Gastrocnemius medialis (tissue), 4 donors: ENCODE measurements at regions not wholly inside any gene's neighbourhood (a gene's known extent, or its start where the extent isn't known, plus 50 kb on each side); places are given as distances from the start of the nearest gene placed in this dataset.

Experiments
- ATAC-seq, 2 donors: fragments of 150-250 bp; one replicate each; pipeline ENCODE4 v1.9.1; 2016
- DNase-seq, 2 donors: peaks; one replicate each; pipeline ENCODE4 v3.0.0-alpha.2; 2019
- H3K27ac ChIP-seq, 4 donors: fragments of 200-600 bp; sonication (generic); 1 replicate in 1 of 4; 2 replicates in 3 of 4; pipeline ENCODE4 v1.5.1; 2016 to 2018; ENCODE audit warnings: mild to moderate bottlenecking in 2 of 4, moderate library complexity in 1 of 4
- H3K27me3 ChIP-seq, 3 donors: fragments of 200-600 bp; sonication (generic) in 2 of 3; 1 replicate in 1 of 3; 2 replicates in 2 of 3; pipeline versions ENCODE4 v1.5.1 to v1.6.0; 2016 to 2019; ENCODE audit warnings: mild to moderate bottlenecking in 1 of 3, moderate library complexity in 1 of 3
- H3K36me3 ChIP-seq, 2 donors: fragments of 200-600 bp; sonication (generic) in 1 of 2; one replicate each; pipeline ENCODE4 v1.5.1; 2017 to 2018
- H3K4me1 ChIP-seq, 2 donors: fragments of 200-600 bp; sonication (generic) in 1 of 2; one replicate each; pipeline ENCODE4 v1.5.1; 2016 to 2017; ENCODE audit warnings: mild to moderate bottlenecking in 2 of 2
- H3K4me3 ChIP-seq, 4 donors: fragments of 200-600 bp; sonication (generic) in 3 of 4; 1 replicate in 1 of 4; 2 replicates in 3 of 4; pipeline ENCODE4 v1.5.1; 2016 to 2019; ENCODE audit warnings: mild to moderate bottlenecking in 2 of 4
- H3K9me3 ChIP-seq, 3 donors: fragments of 200-600 bp; sonication (generic) in 2 of 3; 1 replicate in 1 of 3; 2 replicates in 2 of 3; pipeline ENCODE4 v1.5.1; 2016 to 2019
- POLR2A ChIP-seq, 2 donors: fragments of 450-650 bp; IDR thresholded peaks; one replicate each; pipeline ENCODE4 v1.6.1; 2017; ENCODE audit warnings: antibody characterized with exemption in 2 of 2, mild to moderate bottlenecking in 2 of 2, moderate library complexity in 2 of 2
- in situ Hi-C, 4 donors: fragments of 200-750 bp; cut with MboI; loops; one replicate each; pipeline versions ENCODE4 v1.15.0 to v1.8.0; 2017; ENCODE audit warnings: low sequenced_read_pairs in 4 of 4
- intact Hi-C: fragments of 100-400 bp; cut with DNase I; formaldehyde crosslinking; loops from one replicate; pipeline ENCODE4 v1.15.1; 2023; ENCODE audit warnings: low total_unique reads
- TF ChIP-seq, protein P1 (sequence below), 5 experiments: fragments of 450-650 bp in 3 of 5; fragments of 200-600 bp in 2 of 5; sonication (generic) in 2 of 5; IDR thresholded peaks in 4 of 5; conservative IDR thresholded peaks in 1 of 5; 1 replicate in 4 of 5; 2 replicates in 1 of 5; pipeline ENCODE4 v1.5.1; 2016 to 2019; ENCODE audit warnings: antibody characterized with exemption in 5 of 5, mild to moderate bottlenecking in 3 of 5, moderate library complexity in 3 of 5

DNA sequence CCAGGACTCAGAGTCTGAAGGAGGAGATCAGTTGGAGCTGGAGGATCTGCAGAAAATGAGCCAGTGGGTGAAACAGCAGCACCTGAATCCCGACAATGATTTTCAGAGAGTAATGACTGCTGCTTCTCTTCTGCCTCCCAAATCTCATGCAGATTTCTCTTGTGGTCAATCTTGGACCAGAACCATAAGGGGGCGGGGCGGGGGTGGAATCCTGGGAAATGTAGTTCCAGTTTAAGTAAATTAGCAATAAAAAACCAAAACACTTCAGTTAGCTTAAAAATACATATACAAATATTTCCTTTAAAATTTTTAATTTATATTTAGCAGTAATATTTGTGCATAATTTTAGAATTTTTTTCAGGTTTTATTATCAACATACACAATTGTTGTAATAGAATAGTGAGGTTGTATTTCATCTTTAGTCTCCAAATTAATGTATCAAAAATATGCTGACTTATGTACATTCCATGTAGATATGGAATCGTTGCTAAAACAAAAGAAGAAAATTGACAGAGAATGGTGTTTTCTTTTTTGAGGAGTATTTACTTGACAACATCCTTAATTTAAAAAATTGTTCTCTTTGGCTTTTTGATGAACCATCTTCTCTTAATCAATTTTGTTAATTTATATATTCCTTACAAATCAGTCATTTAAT, 223.5 kb upstream of the SYT10 start:
- no peak for DNase-seq
- in situ Hi-C loops, result no loop called here
- TF ChIP-seq, protein P1, sequence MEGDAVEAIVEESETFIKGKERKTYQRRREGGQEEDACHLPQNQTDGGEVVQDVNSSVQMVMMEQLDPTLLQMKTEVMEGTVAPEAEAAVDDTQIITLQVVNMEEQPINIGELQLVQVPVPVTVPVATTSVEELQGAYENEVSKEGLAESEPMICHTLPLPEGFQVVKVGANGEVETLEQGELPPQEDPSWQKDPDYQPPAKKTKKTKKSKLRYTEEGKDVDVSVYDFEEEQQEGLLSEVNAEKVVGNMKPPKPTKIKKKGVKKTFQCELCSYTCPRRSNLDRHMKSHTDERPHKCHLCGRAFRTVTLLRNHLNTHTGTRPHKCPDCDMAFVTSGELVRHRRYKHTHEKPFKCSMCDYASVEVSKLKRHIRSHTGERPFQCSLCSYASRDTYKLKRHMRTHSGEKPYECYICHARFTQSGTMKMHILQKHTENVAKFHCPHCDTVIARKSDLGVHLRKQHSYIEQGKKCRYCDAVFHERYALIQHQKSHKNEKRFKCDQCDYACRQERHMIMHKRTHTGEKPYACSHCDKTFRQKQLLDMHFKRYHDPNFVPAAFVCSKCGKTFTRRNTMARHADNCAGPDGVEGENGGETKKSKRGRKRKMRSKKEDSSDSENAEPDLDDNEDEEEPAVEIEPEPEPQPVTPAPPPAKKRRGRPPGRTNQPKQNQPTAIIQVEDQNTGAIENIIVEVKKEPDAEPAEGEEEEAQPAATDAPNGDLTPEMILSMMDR (IDR thresholded peaks at IDR 0.05 in 4 of 5, conservative IDR thresholded peaks at IDR 0.05 in 1 of 5), result no peak
- no peak for TF ChIP-seq POLR2A (IDR thresholded peaks at IDR 0.05)

DNA sequence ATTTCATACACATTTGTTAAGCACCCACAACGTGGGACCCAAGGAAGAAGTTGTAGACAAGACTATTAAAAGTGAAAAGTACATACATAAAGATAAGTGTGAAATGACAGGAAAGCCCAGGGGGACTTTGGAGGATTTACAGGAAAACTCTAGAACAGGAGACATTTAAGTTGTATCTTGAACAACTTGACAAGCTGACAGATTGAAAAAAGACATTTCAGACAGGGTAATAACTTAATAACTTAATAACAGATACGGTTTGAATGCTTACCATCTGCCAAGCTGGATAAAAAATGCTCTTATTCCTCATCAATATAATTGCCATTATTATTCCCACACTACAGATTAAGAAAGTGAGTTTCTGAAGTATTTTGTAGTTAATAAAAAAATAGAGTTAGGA, 229.7 kb upstream of the SYT10 start:
- Histone ChIP-seq H3K27ac (no peak overlapping the region), H3K4me3 (no peak overlapping the region), H3K27me3 (no peaks in the 10 kb centered on the region), H3K36me3 (no peaks in the 10 kb centered on the region), H3K9me3 (no peaks in the 10 kb centered on the region), H3K4me1 (no peaks in the 10 kb centered on the region)
- TF ChIP-seq POLR2A (IDR thresholded peaks at IDR 0.05), result no peak
- TF ChIP-seq, protein P1 (IDR thresholded peaks at IDR 0.05 in 4 of 5, conservative IDR thresholded peaks at IDR 0.05 in 1 of 5), result no peak
- intact Hi-C loops, result no loop called here
- DNase-seq, result no peak
- ATAC-seq, result no peak
- in situ Hi-C loops, result no loop called here

More for the DNA sequence above, 223.5 kb upstream of the SYT10 start:
- H3K27ac ChIP-seq, result no peak overlapping the region
- H3K4me1 ChIP-seq, result no peaks in the 10 kb centered on the region
- intact Hi-C loops, result no loop called here
- no peaks in the 10 kb centered on the region for H3K27me3 ChIP-seq
- no peak overlapping the region for H3K4me3 ChIP-seq
- ATAC-seq, result no peak
- H3K36me3 ChIP-seq, result no peaks in the 10 kb centered on the region
- H3K9me3 ChIP-seq, result no peaks in the 10 kb centered on the region

DNA sequence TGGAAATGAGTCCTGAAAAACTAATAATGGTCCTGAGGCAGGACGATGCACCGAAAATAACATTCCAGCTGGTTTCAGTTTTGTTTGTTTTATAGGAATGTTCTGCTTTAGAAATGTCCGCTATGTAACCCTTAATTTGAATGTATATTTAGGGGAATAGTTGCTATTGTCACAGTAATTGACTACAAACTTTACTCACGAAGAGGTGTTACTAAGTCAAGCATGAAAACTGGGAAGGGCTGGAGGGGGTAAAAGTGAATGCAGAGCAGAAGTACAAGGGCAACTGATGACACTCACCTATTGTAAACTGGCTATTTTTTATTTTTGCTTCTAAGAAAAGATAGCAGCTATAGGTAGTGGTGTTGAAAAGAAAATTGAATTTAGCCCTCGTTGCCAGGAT, 230.7 kb upstream of the SYT10 start:
- Histone ChIP-seq H3K4me3 (no peak overlapping the region), H3K4me1 (no peaks in the 10 kb centered on the region), H3K27ac (no peak overlapping the region), H3K27me3 (no peaks in the 10 kb centered on the region), H3K9me3 (no peaks in the 10 kb centered on the region), H3K36me3 (no peaks in the 10 kb centered on the region)
- intact Hi-C loops (no loop called here), in situ Hi-C loops (no loop called here)
- DNase-seq (no peak), ATAC-seq (no peak)
- no peak for TF ChIP-seq POLR2A (IDR thresholded peaks at IDR 0.05)

DNA sequence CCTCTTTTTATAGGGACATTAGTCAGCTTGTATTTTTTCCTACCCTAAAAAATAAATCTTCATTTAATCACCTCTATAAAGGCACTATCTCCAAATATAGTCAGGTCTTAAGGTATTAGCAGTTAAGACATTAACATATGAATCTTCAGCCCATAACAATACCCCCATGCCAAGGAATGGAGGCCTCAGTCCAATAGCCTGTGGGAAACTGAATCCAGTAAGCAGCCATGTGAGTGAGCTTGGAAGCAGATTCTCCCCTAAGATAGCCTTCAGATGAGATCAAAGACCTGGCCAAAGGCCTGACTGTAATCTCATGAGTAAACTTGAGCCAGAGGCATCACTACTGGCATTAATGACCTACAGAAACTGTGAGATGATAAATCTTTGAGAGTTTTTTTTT, 232.1 kb upstream of the SYT10 start:
- H3K27me3 ChIP-seq, result no peaks in the 10 kb centered on the region
- in situ Hi-C loops, result no loop called here
- intact Hi-C loops, result no loop called here
- no peaks in the 10 kb centered on the region for H3K36me3 ChIP-seq
- H3K9me3 ChIP-seq, result no peaks in the 10 kb centered on the region
- no peaks in the 10 kb centered on the region for H3K4me1 ChIP-seq
- TF ChIP-seq POLR2A (IDR thresholded peaks at IDR 0.05), result no peak
- TF ChIP-seq, protein P1 (IDR thresholded peaks at IDR 0.05 in 4 of 5, conservative IDR thresholded peaks at IDR 0.05 in 1 of 5), result no peak
- ATAC-seq, result no peak
- H3K27ac ChIP-seq, result no peak overlapping the region
- H3K4me3 ChIP-seq, result no peak overlapping the region
- no peak for DNase-seq

DNA sequence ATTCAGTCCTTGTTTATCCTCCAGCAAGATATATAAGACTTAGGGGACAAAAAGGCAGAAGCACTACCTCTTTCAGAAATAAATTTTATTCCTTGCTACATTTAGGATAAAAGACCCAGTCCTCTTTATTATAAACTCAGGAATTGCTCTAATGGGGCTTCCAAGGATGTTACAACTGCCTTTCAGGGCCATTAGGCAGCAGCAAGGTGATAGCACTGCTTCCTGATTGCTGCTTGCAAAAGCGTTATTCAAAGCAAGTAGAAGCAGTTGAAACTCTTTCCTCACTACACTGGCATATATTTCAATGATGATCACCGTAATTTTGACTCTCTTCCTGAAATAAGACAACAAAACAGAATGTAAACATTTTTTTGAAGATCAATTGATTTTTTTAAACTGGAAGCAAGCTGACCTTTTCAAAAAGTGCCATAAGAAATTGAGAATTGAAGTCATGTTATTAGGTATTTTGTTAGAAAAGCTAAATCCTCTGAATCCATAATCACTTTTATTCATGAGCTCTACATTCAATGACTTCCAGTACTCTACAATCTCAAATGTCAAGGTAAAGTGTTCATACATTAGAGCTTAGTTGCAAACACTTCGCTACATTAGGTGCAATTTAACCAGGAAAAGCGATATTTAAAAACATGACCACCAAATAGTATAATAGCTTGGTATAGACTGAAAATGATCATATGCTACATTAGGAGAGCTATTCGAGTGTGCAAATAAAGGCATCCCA, 233.4 kb upstream of the SYT10 start:
- H3K4me3 ChIP-seq, result no peak overlapping the region
- in situ Hi-C loops, result no loop called here
- intact Hi-C loops, result no loop called here
- no peaks in the 10 kb centered on the region for H3K4me1 ChIP-seq
- no peak for DNase-seq
- TF ChIP-seq POLR2A (IDR thresholded peaks at IDR 0.05), result no peak
- TF ChIP-seq, protein P1 (IDR thresholded peaks at IDR 0.05 in 4 of 5, conservative IDR thresholded peaks at IDR 0.05 in 1 of 5), result no peak
- no peaks in the 10 kb centered on the region for H3K27me3 ChIP-seq
- ATAC-seq, result no peak
- H3K27ac ChIP-seq, result no peak overlapping the region
- H3K9me3 ChIP-seq, result no peaks in the 10 kb centered on the region
- H3K36me3 ChIP-seq, result no peaks in the 10 kb centered on the region
